Hematopoietic multipotent progenitor cell treated with erythropoietin and hydrocortisone succinate and interleukin-3 and kit ligand, for 17 days (in vitro differentiated cells): ENCODE measurements at regions not wholly inside any gene's neighbourhood (a gene's known extent, or its start where the extent isn't known, plus 50 kb on each side); places are given as distances from the start of the nearest gene placed in this dataset.

Experiments
- DNase-seq: peaks from one replicate; pipeline ENCODE4 v3.0.0-alpha.2; 2015; ENCODE audit warnings: low spot score

GRCh38 chr4:140281828-140282552 lies 91.5 kb upstream of the SCOC start:
- no peak for DNase-seq

- no peak for DNase-seq
These were observed 95.9 kb upstream of the SCOC start for GRCh38 chr4:140277576-140277975.

GRCh38 chr4:140271553-140271952 lies 101.9 kb upstream of the SCOC start:
- no peak for DNase-seq

DNA sequence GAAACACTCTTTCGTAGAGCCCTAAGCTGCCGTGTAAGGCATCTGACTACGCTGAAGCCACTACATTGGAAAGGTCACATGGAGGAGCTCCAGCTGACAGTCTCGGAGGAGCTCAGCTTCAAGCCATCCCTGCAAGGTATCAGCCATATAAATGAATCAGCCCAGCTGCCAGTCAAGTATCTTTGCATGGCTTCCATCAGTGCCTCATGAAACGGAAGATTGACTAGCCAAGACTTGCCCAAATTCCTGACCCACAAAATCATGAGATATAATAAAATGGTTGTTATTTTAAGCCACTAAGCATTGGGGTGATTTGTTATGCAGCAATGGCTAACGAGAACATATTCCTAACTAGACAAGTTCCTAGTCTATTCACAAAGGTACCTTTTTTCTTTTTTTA lies 104.1 kb upstream of the SCOC start:
- no peak for DNase-seq

DNA sequence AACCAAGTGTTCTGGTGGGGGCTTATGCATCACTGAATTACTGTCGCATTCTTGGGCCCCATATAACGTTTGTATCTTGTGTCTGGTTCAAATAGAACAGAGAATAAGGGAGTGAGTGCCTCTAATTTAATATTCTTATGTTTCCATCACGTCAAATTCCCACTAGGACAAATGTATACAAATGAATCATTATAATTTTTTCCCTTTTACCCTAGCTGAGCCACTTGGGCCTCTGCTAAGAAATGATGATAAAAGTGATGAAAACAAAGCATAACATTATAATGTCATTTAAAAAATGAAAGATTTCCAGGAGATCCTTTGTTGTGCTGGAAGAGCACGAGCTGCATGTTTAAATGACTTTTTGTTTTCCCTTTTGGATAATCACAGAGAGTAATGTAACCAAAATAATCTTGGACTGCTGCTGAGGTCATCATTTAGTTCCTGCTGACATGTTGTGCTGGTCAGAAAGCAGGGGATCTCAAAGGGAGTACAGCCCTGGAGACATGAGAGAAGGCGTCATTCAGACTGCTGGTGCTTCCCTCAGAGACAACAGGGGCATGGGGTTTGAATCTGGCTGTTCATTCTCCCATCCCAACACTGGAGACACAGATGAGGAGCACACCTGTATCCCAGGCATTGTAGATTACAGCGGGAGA lies 105.1 kb upstream of the SCOC start:
- DNase-seq: no peak

- DNase-seq: no peak
These were observed 105.9 kb upstream of the SCOC start for GRCh38 chr4:140267576-140267975.

DNA sequence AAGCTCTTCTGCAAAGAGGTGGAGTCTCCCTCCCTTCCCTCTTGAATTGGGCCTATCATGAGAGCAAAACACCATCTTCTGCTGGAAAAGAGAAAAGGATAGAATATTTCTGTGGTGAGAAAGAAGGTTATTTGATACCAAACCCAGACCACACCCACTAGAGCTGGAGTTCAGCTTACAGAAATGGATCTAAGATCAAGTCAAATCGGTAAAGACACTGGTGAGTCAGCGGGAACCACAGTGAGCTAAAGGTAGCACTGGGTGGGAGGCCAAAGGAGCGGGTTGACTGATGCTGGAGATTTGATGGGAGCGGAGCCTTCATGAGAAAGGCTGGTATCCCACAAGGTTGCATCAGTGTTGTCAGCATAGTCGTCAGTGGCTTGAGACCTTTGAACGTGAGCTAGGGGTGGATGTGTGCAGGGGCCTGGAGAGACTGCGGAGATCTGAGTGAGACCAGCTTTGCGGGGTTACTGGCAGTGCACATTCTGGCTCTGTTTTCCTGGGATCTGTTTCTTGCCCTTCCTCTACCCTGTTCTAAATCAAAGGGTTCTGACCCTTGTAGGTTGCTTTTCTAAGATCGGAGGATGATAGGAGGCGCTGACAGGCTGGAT lies 106.4 kb upstream of the SCOC start:
- no peak for DNase-seq

- DNase-seq: no peak
These were observed 106.2 kb upstream of the MAML3 start for GRCh38 chr4:140260227-140260626.

DNA sequence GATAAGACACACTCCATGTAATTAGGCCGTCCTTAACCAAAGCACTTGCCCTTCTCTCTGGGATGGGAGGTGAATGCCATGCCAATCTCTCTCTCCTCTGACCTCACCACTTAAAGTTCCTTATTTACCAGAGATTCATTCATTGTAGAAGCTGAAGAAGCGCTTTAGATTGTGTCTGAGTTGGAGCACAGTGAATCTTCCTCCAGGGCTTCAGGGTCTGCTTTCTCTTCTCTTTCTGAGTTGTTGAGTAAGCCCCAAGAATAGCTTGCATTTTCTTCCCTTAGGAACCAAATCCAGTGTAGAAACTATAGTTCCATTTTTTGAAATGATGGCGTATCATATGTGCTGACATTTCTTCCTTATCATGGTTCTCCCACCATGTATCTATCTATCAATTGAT lies 104.5 kb upstream of the MAML3 start:
- no peak for DNase-seq

DNA sequence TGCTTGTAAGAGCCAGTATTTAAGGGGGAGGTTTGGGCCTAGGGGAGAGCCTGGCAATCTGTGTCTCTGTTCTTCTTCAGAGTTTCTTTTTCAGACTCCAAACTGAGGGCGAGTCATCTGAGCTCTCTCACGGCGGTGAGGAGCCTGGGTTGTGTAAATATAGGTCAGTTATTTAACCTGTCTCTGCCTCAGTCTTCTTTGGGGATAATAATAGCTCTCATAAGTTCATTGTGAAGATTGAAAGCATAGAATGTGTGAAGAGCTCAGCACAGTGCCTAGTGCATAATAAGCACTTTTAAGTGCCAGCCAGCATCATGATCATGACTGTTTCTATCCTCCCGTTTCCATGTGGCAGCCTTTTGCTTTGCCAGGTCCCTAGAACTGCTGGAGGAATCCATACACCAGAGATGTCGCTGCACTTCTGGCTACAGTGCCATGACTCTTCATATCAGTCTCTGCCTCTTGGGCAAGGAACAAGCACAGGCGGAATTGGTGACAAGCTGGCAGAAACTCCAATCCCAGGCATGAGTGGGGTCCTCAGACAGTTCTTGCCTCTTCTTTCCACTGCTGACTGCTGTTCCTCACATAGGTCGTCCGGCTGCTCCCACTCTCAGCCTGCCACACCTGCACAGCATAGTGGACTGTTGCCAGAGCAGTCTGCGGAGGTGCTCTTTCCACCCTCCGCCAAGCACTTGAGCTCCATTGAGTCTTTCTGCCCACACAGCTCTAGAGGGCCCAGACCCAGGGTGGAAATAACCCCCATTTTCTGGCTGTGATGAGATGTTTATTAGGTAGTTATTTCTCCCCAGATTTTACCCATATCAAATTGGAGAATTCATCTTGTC lies 103.7 kb upstream of the MAML3 start:
- DNase-seq: no peak

- no peak for DNase-seq
These were observed 103.0 kb upstream of the MAML3 start for GRCh38 chr4:140256941-140257340.

- DNase-seq: no peak
These were observed 102.4 kb upstream of the MAML3 start for GRCh38 chr4:140256335-140256734.

DNA sequence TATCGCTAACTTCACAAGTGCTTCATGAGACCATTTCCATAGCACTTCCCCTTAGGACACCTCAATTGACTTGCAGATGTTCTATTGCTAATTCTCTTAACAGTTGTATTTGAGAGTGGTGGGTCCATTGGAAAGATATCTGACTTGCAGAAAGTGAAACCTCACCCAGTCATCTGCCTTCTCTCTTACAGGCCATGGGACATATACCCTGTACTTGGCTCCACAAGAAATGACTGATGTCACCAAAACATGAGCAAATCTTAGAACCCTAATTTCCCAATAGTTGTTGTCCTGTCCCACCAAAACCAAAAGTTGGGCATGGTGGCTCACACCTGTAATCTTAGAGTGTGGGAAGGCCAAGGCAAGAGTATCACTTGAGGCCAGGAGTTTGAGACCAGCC lies 101.9 kb upstream of the MAML3 start:
- DNase-seq: no peak

DNA sequence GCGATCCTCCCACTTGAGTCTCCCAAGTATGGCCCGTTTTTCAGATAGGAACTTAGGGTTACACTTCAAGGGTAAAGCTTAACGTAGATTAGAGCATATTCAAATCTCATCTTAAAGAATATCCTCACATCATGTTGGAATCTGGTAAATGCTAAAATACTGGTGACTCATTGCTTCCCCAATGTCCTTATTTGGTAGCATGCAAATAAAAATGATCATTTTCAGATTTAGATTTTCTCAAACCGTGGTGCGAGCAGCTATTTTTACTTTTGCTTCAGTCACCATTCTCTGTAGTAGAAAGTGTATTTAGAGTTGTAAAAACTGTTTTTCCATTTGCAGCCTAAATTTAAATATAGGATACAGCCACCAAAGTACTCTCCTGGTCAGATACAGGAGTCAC lies 101.5 kb upstream of the MAML3 start:
- no peak for DNase-seq

- DNase-seq: no peak
These were observed 100.8 kb upstream of the MAML3 start for GRCh38 chr4:140254651-140255299.

GRCh38 chr4:140253556-140254027 lies 99.6 kb upstream of the MAML3 start:
- no peak for DNase-seq

DNA sequence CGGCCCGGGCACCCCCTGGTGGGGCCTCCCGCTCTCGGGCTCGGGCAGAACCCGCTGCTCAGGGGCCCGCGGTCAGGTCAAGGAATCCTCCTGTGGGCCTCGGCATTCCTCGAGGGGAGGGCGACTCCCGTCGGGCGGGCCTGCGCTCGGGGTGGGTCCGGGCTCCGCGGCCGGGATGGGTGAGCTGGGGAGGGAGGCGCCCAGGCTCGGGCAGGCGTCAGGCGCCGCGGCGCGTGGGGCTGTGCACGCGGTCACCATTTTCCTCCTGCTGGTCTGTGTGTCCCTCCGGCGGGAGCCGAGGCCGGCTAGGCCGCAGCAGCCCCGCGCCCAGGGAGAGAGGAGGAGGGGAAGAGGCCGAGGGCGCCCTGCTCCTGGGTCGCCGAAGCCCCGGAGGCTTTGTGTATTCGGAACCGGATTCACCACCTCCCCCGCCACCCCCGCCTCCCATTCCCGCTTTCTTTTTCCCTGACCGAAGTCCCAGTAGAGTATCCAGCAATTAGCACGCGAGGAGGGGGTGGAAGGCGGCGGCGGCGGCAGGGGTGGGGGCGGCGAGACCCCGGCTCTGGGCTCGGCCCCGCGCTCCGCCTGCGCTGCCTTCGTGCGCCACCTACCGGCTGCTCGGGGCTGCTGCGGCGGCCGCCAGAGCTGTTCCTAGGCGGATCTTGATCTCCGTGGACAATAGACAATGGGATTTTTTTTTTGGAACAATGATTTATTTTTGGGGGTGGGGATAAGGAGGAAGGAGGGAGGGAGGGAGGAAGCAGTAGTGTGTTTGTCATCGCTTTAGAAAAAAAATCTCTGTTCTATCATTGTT lies 99.0 kb upstream of the MAML3 start:
- DNase-seq: peak; percentile 44

- no peak for DNase-seq
These were observed 98.3 kb upstream of the MAML3 start for GRCh38 chr4:140252141-140252741.

GRCh38 chr4:140251571-140251970 lies 97.6 kb upstream of the MAML3 start:
- no peak for DNase-seq

DNA sequence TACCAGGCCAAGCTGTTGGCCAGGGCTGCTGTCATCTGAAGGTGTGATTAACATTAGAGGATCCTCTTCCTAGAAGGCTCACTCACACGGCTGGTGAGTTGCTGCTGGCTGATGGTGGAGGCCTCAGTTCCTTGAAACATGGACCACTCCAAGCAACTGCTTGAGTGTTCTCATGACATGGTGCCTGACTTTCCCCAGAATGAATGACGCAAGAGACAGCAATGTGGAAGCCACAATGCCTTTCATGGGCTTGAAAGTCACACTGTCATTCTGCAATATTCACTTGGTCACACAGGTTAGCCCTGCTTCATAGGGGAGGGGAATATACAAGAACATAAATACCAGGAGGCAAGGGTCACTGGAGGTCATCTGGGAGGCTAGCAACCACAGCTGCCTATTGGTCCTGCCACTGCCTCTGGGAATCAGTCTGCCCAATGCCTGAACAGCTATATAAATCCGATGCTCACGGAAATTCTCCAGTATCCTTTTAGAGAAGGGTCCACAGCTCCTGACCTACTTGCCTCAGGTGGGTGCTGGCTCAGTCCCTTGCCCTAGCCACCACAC lies 97.1 kb upstream of the MAML3 start:
- no peak for DNase-seq
